OCI-LY1 (cell line): ENCODE measurements at regions not wholly inside any gene's neighbourhood (a gene's known extent, or its start where the extent isn't known, plus 50 kb on each side); places are given as distances from the start of the nearest gene placed in this dataset.

Source experiments
- CTCF ChIP-seq: fragments of 200-600 bp; sonication (generic), shearing (Covaris generic); IDR thresholded peaks from 2 replicates; pipeline ENCODE4 v1.5.1; 2017; ENCODE audit warnings: mild to moderate bottlenecking, antibody characterized with exemption, low read length, moderate library complexity, mixed read lengths
- EZH2 ChIP-seq: fragments of 200-600 bp; sonication (generic), shearing (Covaris generic); IDR thresholded peaks from 2 replicates; pipeline ENCODE4 v1.8.0; 2017; ENCODE audit warnings: borderline replicate concordance, mixed run types, mild to moderate bottlenecking, antibody characterized with exemption, low read length, moderate library complexity, mixed read lengths

GRCh38 chr7:4468320-4469102, 213.6 kb upstream of the FOXK1 start:
- no peak for TF ChIP-seq CTCF
- TF ChIP-seq EZH2 = no peak
